SW 1271 (cell line): ENCODE measurements at regions not wholly inside any gene's neighbourhood (a gene's known extent, or its start where the extent isn't known, plus 50 kb on each side); places are given as distances from the start of the nearest gene placed in this dataset.

Experiments
- DNase-seq, 2 experiments: peaks; one replicate each; lab custom pipeline; 2025; lab: John Stamatoyannopoulos, UW

DNA sequence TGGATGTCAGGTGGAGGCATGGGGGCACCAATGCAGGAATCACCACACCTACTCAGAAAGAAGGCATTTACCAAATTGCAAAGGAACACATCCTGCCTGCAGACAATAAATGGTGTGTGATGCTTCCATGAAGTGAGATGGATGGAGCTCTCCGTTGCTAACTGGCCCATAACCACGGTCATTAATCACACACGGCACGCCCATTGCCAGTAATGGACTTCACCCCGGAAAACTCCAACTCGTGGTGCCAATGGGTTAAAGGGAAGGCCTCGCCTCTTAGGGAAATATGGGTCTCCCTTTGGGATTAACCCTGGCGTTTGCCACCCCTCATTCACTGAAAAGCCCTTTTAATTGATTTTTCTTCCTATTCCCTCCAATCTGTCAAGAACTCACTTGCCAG, 443.1 kb upstream of the DAB1 start:
- no peak for DNase-seq

DNA sequence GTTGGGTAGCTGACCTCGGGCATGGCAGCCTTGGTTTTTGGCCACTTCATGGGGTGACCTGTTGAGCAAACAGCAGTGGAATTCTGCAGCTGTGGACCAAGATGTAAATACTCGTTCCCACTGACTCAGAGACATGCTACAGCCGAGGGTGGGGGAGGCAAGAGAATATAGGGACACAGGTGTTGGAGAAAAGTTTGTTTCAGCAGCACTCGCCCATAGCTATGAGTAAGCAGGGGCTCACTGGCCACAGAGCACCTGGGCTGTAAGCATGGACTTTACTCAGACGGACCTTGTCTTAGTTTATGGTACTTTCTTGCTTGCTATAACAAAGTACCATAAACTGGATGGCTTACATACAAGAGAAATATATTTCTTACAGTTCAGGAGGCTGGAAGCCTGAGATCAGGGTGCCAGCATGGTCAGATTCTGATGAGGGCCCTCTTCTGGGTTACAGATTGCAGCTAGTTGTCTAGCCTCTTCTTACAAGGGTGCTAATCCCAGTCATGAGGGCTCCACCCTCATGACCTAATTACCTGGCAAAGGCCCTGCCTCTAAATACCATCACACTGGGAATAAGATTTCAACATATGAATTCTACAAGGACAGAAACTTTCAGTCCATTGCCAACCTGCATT, 437.2 kb upstream of the DAB1 start:
- DNase-seq: no peak

DNA sequence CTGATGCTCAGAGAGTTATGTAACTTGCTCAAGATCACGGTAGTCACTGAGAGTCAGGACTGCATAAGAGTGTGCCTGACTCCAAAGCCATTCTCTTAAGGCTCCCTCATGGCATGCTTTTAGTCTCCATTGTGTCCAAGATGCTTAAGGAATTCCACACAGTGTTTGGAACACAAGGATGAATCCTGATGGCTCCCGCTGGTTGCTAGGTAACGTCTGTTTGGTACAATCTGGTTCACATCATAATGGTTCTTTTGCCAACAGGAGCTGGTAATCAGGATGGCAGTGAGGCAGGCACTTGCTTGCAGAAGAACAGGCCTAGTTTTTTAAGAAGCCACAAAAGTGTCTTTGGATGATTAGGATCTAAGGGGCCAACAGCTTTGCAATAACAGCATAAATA, 436.5 kb upstream of the DAB1 start:
- DNase-seq: no peak

DNA sequence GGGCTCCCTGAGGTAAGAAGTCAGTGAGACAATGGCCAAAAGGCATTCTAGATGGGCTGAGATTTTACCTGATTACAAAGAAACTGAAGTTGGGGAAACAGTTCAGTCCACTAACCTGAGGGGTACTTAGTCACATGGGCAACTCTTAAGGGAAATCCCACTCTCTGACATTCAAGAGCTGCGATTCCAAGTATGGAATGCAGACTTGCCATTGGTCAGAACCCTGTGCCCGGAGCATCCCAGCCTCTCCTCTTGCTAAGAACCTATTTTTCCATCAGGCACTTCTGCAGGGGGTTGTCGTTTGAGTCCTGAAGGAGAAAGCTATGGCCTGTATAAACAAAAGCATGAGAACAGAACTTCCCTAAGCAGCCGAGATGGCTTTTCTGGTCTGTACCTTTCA, 434.9 kb upstream of the DAB1 start:
- DNase-seq: no peak

DNA sequence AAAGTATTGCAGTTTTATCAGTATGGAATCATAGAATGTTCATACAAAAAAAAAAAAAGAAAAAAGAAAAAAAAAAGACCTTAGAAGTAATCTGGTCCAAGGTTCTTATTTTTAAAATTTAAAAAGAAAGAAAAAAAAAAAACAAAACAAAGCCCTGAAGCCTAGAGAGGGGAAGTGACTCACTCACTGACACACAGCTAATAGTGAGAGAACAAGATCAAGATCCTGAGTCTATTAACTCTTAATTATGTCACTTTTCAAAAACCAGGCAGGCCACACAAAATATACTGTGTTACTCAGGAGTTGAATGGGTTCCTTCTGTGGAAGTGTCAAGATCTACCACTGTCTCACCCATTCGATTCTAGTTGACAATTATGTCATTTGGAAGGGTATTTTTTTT, 433.9 kb upstream of the DAB1 start:
- no peak for DNase-seq

DNA sequence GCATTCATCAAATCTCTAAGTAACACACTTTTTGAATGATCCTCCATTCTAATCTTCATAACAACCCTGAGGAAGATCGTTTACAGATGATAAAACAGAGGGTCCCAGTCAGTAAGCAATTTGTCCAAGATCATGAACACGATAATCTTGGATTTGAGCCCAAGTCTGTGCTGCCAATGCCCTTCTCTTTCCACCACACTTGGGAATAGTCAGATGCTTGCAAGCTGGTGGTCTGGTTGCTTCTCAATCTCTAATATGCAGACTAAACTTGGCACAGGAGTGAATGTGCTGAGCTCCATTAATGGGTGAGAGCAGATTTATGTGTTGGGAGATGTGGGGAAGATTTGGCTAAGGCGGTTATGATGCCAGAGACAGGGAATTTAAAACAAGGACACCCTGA, 430.6 kb upstream of the DAB1 start:
- DNase-seq: no peak

DNA sequence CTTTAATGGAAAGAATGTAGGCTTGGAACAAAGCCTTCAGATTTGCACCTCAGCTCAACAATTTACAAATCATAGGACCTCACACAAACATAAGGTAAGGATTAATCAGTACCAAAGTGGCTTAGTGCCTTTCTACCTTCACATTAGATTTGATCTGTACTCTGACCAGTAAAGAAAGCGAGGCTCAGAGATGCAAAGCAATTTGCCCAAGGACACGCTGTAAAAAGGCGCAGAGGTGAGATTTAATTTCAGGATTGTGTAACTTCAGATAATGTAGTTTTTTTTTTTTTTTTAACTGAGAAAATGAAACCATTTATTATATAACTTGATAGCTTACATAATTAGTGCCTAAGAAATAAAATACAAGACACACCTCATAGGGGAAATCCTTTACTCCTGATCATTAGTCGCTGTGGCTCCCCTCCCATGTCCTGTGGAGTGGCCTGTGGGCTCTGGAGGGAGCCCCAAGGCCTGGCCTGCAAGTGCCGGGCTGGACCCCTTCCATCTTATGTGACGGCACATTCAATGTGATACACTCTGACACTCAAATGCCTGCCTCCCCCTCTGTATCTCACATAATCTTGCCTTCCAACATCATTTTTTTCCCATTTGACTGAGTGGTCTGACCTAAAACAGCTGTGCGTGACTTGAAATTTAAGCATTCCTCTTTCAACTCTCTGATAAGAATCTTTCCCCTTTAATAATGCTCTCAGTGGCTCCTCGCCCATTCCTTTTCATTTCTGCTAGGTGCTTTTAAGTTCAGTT, 426.5 kb upstream of the DAB1 start:
- DNase-seq: no peak

DNA sequence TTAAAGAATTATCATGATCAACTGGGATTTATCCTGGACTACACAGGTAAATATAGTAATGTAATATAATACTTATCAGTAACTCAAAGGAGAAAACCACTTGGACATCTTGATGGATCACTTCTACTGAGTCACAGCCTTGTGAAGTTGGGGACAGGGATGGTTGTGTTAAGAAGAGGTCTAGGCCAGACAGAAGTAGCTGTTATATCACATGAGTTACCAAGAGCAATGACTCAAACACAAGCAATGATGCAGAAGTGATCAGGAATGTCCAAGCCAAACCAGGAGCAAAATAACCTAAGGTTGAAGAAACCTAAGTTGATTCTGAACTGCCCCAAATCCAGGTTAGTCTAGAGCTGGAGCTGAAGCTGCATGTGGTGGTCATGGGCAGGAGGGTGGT, 424.5 kb upstream of the DAB1 start:
- no peak for DNase-seq

DNA sequence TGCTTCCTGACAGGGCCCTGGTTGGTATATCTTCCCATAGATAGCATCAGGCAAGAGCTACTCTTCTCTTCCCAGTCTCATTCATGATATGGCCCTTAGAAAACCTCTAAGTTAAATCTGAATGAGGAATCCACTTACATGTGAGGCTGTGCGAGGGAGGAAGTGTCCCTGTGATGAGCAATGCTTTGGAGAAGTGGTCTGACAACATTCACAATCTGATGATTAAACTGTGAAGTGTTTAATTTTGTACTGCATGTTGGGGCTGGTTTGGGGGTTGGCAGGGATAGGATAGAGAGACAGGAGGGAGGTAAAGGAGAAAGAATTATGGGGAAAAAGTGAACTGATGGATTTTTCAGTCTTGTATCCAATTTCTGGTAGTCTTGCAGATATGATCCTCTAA, 421.2 kb upstream of the DAB1 start:
- no peak for DNase-seq

DNA sequence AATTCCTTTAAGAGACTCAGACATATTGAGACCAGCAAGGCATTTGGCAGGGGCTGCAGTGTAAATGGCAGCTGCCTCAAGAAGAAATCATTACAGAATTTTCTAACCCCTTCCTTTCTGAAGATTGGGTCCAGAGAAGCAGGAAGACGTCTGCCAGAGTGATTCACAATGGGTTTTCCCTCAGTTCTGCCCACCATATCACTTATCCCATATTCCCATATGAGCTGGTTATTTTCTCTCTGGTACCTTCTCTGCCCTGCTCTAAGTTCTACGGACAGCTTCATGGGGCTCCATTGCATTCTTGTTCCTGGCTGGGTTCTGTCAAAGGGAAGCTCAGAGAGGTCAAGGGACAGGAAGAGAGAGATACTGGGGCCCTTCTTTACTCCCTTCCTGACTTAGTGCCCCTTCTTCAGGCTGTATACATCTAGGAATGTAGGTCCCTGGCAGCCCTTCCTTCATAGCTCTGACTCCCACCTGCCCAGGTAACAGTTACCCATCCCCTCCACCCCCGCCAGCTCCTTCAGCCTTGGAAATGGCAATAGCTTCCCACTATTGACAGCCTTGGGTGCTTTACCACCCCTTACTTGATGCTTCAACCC, 420.6 kb upstream of the DAB1 start:
- no peak for DNase-seq

DNA sequence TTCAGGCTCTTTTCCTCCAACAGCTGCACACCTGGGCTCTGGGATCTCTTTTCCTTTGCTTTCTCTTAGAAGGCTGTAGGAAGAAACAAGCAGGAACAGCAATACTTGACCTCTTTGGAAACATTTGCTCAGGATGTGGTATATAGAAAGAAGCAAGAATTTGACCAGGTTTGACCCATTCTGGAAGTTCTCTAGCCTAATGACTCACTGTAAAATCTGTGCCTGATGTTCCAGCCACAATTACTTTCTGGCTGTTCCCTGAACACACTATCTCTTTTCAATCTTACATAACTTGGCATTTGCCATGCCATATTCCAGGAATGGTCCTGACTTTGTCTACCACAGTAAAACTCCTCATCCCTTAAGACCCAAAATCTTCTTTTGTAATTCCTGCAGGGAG, 419.9 kb upstream of the DAB1 start:
- no peak for DNase-seq

DNA sequence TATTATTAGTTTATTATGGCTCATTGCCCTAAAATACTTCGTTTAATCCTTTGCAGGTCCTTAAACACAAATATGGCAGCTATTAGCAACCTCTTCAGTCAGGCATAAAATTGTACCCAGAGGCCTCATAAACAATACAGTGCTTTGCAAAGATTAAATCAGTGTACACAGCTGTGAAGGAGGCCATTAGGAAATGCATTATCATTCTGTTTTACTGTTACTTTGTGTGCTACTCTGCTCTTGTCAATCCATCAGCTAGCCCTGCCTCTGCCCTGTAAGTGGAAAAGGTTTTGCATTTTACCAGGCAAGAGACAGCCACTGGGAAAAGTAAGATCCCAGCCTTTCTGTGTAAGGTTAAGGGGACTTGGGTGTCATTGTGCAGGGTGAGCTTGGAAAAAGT, 415.7 kb upstream of the DAB1 start:
- no peak for DNase-seq

DNA sequence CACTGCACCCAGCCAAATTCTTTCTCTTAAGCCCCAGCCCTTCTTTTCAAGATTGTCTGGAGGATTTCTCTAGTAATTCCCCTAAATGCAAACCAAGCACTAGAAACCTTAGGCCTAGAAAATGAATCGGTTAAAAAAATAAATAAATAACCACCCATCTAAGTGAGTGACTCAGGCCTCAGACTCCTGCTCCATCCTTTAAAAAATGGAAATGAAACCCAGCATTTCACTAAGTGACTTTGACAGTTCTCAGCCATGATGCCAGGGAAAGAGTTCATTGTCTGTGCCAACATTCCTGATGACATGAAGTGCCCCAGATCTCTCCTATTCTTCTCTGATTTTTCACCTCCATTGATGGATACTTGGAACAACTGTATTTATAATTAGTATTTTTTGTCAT, 415.2 kb upstream of the DAB1 start:
- no peak for DNase-seq

DNA sequence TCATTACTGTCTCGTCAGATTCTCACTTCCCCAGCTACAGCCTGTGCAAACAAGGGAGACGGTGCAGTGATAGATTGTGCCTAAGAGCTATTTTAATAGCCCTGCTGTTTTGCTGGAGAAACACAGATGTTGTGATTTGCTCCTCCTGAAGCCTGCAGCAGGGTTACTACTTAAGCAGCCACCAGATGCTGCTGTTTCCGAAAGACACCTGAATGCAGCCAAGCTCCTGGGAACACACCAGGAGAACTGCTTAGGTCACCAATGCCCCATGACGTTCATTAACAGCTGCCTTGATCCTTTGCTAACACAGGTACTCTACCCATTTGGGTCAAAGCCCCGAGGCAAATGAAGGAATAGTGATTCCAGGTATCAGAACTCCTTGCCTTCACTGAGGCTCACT, 411.8 kb upstream of the DAB1 start:
- no peak for DNase-seq

DNA sequence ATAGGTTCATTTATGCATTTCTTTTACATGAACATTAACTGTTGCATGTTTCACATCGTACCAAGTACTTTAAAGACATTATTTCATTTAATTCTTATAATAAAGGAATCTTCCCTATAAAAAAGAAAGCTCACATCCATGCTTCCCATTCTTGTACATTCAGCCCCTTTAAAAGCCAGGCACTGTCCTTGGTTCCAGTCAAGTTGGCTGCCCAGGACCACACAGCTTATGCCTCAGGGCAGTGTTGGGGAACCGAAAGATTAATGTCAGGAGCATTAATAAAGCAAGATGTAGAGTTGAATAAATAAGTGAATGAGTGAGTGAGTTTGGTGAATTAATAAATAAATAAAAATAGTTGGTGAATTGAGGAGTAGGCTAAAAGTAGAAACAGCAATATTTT, 409.4 kb upstream of the DAB1 start:
- DNase-seq: no peak

DNA sequence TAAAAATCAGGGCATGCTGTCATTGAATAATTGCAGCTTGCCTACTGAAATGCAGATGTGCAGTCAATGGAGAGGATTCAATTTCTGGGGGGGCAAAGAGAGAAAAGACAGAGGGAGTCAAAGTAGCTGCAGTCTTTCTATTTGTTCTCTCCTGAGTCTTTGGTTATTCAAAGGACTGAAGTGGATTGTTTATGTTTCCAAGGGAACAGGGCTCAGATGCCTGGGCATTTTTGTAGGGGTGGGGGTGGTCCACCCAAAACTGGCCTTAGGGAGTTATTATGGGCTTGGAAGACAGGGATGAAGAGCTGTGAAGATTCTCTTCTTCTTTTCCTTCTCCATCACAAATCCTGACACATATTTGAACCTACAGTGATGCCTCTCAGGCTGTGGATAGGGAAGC, 408.8 kb upstream of the DAB1 start:
- no peak for DNase-seq

DNA sequence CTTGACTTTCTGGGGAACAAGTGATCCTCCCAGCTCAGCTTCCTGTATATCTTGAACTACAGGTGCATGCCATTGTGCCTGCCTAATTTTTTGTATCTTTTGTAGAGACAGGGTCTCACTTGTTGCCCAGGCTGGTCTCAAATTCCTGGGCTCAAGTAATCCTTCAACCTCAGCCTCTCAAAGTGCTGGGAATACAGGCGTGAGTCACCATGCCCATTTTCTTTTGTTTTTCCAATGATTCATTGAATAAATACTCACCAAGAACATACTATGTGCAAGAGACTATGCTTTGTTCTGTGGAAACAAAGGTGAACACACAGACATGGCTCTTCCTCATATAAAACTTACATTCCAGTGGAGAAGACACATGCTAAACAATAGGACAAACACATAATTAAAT, 407.8 kb upstream of the DAB1 start:
- DNase-seq: no peak

DNA sequence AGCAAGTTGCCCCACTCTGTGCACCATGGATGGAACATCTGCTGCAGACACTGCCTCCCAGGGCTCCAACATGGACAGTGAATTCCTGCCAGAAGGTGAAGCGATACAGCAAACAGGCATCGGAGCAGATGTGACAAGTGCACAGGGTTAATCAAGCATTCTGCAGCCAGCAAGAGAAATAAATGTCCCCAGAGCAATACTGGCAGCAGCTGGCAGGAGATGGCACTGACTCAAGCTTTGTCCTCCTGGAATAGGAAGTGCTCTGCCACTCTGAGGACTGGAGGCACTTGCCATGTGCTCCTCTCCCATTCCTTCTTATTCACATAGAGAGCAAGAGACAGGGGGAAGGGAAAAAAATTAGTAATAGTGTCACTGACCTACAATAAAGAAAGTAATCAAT, 402.7 kb upstream of the DAB1 start:
- DNase-seq: no peak

DNA sequence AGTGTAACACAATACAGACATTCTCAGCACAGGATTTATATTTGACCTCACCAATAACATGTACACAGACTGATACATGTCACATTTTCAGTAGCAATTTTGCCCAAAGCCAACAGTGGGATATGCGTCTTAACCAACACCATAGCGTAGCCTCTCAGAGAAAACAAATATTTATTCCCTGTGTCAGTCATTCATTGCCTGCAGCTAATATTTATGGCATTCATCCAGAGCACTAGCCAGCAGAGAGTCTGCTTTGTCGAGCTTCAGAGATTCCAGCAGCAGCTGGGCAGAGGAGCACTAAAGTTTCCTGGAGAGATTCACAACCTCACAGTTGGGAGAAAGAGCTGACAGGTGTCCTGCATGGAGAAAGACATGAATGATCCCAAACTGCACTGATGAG, 400.7 kb upstream of the DAB1 start:
- DNase-seq: no peak

DNA sequence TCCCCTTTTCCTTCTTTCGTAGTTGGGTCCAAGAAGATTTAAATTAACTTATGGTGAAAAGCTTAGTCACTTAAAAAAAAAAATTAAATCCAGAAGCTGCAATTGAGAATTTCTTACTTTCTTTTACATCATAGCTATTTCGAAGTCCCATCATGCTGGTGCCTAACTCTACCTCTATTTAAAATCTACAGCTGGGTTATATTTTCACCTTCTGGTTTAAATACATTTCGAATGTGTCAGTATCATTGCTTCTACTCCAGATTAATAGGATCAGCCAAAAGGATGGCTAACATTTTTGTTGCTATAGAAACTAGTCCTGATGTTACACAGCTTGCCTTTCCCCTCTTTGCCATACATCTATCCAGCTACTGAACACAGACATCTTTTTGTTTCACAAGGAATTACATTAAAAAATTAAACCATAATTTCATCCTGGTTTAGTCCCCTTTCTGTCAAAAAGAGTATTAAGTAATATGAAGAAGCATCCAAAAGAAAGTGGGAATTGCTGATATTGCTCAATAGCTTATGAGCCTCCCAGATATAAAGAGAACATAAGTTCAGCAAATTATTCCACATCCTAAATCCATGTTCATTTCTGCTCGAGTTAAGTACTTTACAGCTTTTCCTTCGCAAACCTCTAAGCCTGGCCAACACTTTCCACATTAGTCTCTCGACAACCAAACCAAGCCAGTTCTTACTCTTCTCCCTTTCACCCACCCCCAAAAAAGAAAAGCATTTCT, 396.7 kb upstream of the DAB1 start:
- DNase-seq: no peak

DNA sequence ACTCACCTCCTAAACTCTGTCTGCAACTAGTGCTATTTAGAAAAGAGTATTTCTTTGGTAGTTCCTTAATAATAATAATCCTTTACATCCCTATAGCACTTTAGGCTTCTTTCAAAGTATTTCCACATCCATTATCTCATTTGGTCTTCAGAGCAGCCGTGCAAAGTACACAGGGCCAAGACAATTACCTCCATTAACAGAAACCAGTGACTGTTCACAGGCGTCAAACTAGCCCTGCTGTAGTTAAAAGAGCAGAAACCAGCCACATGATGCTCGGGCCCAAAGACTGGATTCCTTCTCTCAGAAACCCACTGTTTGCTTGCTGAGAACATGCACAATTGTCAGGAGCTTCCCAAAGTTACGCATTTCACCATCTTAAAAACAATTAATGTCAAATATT, 396.0 kb upstream of the DAB1 start:
- DNase-seq: no peak

DNA sequence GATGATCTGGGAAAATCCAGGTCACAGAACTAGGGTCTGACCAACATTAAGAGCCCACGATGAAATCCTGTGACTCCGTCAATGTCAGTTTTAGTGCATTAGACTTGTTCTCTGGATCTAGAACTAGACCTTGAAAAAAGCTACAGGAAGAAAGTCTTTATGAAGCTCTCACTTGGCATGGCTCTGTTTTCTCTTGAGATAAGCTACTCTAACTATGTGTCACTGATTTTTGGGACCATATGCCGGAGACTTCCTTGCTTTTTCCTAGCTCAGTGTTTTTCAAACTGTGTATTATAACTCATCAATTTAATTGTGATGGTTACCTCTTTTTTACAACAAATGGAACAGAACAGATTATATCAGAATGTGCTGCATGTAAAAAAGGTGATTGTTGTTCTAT, 379.7 kb upstream of the DAB1 start:
- DNase-seq: no peak

DNA sequence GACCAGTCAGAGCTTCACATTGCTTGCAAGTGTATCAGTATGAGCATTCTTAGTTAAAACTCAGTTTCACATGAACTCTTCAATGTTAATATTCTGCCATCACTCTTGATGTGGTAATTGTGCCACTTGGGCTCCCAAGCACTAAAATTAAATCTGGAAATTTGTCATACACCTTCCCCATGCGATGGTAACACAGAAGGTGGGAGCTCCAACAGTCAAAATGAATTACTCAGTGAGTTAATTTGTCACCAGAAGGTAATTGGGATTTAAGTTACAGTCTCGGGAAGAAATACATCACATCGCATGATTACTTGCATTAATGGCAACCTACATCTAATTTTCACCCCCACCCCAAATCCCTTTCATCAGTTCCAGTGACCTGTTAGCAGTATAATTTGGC, 376.5 kb upstream of the DAB1 start:
- no peak for DNase-seq
